NK-92 treated with Interleukin-12 subunit alpha and Interleukin-12 subunit beta, amount 100 ng/mL, for 24 hours (cell line): ENCODE measurements at regions not wholly inside any gene's neighbourhood (a gene's known extent, or its start where the extent isn't known, plus 50 kb on each side); places are given as distances from the start of the nearest gene placed in this dataset.
A peak's percentile ranks its signal among the peaks of the same experiment; 100 is the strongest.

Experiments
- DNase-seq: peaks from one replicate; lab custom pipeline; 2025; lab: John Stamatoyannopoulos, UW

DNA sequence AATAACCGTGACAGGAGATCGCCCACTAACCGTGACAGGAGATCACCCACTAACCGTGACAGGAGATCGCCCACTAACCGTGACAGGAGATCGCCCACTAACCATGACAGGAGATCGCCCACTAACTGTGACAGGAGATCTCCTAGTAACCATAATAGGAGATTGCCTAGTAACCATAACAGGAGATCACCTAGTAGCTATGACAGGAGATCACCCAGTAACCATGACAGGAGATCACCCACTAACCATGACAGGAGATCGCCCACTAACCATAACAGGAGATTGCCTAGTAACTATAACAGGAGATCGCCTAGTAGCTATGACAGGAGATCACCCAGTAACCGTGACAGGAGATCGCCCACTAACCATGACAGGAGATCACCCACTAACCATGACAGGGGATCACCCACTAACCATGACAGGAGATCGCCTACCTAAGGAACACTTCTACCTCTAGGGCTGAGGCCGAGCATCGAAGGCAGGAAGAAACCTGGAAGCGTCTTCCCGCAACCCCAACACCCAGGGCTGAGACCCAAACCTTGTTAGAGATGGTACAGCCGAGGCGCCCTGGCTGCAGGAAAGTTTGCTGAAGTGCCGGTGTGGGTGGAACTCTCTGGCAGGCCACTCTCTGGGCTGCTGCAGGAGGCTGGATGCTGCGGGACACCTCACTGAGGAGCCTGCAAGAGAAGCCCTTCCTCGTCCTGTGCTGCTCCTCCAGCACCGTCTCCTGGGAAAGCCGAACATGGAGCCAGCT is 67.5 kb upstream of the THY1 start:
- DNase-seq: no peak

DNA sequence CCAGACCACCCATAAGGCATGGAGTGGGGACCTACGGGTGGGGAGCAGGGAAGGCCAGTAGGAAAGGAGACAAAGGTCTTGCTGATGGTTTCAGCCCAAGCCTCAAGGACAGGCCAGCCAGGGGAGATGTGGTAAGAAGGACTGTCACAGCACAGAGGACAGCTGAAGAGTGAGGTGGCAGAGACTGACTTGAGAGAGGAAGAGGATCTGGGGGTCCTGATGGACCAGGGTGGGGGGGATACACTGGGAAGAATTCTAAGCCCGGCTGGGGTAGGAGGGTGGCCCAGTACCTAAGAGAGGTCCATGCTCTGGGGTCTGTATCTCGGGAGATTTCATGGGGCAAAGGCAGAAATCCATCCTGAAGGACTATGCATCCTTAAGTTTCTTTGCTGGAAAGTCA is 66.1 kb upstream of the THY1 start:
- no peak for DNase-seq

DNA sequence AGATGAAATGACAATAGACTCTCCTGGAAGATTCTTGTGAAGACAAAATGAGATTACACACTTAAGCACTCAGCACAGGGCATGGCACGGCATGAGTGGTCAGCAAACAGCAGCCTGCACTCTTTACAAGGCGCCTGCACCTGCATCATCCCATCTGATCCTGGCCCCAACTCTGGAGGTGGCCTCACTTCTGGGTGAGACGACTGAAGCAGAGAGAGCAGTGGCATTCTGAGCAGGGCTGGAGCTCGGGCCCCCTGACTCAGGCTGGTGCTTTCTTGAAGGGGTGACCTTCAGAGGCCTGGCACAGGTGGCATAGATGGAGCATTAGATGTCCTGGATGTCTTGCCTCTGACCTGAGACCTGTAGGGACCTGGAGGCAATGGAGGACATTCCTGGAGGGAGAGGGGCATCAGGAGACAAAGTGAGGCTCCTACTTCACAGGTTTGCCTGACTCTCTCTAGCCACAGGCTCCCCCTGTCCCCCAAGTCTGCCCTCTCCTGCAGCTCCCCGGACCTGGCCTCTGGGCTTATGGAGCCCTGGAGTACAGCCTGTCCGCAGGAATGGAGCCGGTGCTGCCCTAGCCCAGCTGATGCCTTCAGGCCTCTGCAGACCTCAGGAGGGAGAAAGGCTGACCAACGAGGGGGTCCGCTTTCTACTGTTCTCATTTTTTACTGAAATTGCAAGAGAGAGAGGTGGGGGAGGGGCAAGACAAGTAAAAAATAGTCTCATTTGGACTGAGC is 65.5 kb upstream of the THY1 start:
- no peak for DNase-seq

DNA sequence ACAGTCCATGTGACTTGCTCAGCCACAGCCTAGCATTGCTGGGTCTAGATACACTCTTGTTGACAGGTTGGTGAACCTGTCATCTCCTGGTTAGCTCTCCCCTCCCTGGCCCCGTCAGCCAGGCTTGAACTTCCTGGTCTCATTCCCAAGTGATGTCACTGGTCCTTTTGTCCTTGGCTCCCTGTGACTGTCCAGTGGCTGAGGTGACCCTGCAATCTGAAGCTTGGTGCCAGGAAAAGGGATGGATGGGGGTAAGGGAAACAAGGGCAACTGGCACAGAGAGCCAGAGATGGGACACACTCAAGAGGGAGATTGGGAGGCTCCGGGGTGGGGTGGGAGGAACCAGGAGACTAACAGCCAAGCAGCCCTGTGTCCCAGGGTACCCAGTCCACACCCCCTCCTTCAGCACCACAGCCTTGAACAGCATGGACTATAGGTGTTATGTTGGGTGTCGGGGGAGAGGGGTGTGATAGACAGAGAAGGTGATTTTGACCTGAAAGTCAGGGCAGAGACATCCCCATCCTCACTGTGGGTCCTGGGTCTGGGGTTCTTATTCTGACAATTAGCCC is 63.8 kb upstream of the THY1 start:
- no peak for DNase-seq

DNA sequence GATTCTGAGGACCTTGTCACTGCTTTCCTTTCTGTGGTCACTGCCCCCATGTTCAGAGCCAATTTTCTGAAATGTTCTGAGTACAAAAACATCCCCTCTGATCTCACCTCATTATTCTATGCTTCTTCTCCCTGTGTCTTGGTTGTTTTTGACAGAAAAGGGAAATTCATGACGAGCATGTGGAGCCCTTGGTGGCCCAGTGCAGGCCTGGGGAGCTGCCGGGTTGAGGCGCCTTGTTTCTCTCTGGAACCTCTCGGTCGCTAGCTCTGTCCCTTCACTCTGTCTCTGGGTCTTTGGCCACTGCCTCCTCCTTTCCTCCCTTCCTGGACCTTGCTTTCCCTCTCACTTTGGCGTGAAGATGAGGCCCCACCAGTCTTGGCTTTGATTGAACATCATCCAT is 63.0 kb upstream of the THY1 start:
- no peak for DNase-seq

DNA sequence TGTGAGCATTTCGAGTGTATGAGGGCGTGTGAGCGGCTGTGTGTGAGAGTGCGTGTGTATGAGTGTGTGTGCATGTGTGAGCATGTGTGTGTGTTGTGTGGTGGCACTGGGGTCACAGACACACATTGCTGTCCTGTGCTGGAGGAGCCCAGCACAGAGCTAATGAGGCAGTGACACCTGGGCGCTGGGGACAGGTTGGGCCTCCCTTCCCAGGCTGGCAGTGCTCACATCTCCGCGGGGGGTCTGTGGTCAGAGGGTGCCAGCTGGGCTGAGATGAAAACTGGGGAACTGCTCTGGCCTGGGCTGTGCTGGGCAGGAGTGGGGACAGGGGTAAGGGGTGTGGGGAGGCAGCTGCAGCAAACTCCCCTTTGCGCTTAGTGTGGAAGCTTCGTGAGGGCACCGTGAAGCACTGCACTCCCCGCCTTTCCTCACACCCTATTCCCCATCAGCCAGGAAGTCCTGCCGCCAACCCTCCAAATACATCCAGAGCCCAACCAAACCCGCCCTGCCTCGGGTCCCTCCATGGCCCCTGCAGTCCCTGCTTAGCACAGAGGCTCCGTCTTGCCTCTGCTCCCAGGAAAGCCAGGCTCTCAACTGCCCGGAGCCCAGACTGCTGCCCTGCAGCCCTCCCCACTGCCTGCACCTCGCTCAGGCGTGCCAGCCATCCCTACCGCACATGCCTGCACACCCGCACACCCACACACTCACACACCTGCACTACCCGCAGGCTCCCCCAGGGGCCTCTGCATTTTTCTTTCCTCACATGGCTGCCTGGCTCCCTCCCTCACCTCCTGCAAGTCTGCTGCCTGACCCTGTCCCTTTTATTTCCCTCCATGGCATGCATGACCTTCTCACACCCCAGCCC is 62.0 kb upstream of the THY1 start:
- DNase-seq: no peak

DNA sequence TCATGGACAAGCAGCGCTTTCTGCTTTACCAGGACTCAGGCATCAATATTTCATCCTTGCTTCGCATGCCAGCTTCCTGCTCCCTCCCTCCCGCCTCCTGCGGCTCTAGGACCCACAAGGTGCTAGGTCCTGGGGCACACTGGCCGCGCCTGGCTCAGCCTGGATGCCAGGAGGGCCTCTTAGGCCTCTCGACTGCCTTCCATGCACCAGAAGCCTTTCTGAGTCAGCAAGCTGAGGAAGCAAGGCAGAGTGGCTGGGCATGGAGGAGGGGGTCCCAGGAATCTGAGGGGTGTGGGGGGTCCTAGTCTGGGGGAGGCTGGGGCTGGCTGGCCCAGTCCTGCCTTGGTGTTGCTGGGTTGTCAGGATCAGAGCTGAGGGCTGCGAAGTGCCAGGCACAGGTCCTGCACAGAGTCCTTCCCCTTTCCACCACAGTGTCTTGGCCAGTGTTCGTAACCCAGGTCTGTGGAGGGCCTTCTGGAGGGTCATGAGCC is 61.0 kb upstream of the THY1 start:
- DNase-seq: no peak

DNA sequence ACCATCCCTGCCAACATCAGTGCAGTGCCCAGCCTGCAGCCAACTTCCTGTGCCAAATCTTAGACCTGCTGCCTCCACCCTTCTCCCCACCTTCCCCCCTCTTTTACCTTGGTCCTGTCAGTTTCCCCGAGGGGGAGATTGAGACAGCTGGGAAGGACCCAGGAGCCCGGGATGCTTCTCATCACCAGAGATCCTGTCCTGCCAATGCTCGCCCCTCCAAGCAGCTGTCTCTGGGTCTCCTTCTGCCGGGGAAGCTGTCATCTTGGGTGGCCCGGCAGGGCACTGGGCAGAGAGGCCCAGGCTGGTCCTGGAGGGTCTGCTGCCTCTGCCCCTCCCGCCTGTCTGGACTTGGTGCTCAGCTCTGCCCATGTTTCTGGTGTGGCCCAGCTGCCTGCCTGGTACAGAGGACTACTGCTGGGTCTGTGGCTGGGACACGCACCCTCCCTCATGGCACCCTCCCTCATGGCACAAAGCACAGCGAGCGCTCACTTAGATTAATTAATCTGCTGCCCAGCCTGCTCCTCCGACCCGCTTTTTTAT is 60.4 kb upstream of the THY1 start:
- DNase-seq: no peak

DNA sequence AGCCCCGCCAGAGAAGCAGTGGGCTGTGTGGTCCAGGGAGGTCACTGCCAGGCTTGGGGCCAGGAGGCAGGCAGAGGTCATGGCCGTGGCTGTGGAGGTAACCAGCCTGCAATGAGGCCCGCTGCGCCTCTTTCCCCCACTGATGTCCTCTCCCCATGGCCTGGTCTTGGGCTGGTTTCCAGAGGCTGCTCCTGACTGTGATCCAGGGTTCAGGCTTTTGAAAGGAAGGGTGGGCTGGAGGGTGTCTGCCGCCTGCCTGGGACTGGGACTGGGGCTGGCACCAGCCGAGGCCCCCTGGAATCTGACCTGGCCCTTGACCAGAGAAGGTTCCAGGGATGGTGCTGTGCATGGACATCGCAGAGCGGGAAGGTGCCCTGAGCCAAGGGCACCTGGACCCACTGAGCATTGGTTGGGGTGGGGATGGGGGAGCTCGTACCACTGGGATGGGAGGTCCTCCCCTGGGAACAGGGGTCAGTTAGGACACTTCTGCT is 59.6 kb upstream of the THY1 start:
- DNase-seq: no peak

DNA sequence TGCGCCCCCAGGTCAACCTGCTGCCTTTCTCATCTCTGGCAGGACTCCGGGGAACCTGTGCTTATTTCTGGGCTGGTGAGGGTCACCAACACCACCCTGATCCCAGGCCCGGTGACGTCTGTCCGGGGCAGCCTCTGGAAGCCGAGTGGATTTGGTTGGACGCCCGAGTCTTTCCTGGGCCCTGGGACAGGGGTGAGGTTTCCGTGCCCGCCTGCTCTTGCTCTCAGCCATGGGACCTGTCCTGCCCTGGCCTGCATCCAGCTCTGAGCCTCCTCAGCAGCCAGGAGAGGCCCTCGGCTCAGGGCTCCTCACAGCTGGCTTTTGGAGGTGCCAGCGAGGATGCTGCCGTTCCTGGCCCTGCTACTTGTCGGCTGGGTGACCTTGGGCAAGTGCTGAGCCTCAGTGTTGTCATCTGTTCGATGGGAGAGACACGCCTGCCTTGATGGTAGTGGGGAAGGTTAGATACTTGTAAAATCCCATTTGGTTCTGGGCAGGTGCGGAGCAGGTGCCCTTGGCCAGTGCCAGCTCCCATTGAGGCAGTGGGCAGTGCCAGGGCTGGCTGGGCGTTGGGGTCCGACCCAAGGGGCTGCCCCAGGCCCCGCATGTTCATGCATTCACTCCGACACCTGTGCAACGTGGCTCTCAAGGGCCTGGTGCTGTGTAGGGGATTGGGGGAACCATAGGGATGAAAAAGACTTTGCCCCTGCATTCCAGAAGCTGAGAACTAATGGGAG is 58.9 kb upstream of the THY1 start:
- DNase-seq: no peak

DNA sequence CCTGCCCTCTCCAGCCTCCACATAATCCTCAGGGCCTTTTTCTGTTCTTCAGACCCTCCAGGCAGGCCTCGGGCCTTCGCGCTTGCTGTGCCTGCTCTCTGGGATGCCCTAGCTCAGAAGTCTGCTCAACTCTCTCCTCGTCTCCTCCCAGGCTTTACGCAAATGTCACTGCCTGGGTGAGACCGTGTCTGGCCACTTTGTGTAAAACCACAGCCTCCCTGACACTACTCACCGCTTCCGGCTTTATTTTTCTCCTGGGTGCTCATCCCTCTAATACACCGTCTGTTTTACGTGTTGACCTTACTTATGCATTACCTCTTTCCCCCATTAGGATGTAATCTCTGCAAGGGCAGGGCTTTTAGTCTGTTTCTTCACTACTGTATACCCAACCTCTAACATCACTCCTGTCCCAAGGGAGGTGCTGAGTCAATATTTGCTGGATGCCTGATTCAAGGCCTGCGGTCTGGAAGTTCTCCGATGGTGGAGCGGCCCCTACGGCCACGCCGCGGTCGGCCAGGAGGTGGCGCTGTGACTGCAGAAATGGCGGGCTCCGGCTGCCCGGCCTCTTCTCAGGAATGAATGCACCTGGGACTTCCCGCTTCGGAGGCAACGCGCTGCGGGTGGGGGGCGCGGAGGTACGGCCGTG is 58.2 kb upstream of the THY1 start:
- peak; percentile 46 for DNase-seq

DNA sequence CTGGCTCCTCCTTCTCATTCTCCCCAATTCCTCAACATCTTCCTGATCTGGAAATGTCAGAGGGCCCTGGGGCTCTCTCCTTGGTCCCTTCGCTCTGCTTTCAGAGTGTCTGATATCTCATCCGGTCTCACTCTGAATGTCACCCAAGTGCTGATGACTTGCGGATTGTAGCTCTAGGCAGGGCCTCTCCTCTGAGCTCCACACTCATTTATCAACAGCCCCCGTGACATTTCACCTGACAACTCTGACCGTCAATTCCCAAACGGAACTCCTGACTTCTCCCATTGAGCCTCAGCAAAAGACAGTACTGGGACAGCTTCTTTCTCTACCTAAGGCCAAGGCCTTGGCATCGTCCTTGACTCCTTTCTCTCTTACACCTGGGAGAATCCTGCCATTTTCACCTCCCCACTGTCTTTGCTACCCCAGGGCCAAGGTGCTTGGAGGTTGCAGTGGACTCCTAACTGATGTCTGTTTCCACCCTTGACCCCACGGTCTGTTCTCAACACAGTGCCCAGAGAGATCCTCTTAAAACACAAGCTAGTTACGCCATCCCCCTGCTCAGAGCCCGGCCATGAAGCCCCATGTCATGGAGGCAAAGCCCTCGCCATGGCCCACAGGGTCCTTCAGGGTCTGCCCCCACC is 57.5 kb upstream of the THY1 start:
- DNase-seq: no peak

DNA sequence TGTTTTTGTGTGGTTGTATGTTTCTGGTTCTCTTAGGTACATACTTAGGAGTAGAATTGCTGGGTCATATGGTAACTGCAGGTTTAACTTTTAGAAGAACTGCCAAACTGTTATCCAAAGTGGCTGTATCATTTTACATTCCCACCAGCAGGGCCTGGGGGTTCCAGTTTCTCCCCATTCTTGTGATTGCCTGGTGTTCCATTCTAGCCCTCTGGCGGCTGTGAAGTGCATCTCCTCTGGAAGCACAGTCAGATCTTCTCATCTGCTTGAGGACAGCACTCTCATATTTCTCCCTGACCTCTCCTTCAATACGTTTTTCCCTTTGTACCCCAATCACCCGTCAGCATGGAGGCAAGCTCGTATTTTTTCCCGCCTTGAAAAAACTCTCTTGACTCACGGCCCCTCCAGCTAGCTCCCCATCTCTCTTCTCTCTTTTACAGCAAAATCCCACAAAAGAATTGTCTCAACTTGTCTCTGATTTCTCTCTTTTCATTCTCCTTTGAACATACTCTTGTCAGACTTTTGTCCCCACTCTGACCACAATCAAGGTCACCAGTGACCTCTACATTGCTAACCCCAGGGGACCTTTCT is 56.8 kb upstream of the THY1 start:
- no peak for DNase-seq

DNA sequence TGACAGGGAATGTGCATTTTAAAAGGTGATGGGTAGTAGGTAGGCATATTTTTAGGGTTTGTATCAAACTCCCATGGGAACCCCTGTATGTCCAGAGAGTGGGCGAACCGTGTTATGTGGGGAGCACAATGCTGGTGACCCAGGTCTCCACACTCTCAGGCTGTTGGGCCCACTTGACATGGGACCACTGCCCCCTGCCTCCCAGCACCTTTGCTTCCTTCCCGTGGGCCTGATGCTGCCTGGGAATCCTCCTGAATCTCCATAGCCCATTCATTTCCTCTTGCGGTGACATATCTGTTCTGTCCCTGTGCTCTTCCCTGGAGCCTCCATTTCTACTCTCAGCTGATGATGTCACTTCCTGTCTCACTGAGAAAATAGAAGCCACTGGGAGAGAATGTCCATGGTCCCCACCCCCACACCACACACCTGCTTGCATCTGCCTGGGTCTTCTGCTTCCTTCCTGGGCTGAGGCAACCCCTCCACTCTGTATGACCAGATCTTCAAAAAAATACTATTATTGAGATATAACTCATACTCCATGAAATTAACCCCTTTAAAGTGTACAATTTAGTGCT is 55.8 kb upstream of the THY1 start:
- DNase-seq: no peak

DNA sequence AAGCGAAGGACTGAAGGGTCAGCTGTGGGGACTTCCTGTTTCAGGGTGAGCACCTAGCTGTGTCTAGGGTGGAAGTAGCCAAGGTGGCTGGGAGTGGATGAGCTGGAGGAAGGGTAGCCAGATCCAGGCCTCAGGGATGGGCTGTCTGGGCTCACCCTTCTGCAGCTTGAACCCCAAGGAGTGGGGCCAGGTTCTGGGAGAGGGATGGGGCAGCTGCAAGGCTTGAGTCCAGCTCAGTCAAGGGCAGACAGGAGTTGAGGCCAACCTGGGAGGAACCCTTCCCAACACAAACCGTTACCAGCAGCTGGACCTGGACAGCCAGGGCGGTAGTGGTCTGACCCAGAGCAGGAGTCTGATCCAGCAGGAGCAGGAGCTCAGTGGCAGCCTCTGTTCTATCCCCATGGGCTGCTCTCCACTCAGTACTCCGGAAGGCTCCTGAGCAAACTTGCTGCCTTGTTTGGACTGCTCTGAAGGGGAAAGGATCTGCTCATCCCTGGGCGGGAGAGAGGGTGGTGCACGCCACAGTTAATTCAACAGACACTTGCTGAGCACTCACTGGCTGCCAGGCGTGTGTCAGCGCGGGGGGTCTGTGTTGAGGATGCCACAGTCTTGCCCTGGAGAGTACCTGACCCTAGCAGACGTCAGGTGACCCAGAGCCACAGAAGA is 53.8 kb upstream of the THY1 start:
- DNase-seq: no peak

DNA sequence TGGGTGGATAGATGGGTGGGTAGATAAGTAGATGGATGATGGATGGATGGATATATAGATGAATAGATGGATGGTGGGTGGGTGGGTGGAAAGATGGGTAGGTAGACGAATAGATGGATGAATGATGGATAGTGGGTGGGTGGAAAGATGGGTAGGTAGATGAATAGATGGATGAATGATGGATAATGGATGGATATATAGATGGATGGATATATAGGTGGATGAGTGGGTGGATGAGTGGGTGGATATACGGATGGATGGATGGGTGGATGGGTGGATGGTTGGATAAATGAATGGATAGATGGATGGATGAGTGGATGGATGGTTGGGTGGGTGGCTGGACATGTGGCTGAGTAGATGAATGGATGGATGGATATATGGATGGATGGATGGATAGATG is 53.1 kb upstream of the THY1 start:
- no peak for DNase-seq

DNA sequence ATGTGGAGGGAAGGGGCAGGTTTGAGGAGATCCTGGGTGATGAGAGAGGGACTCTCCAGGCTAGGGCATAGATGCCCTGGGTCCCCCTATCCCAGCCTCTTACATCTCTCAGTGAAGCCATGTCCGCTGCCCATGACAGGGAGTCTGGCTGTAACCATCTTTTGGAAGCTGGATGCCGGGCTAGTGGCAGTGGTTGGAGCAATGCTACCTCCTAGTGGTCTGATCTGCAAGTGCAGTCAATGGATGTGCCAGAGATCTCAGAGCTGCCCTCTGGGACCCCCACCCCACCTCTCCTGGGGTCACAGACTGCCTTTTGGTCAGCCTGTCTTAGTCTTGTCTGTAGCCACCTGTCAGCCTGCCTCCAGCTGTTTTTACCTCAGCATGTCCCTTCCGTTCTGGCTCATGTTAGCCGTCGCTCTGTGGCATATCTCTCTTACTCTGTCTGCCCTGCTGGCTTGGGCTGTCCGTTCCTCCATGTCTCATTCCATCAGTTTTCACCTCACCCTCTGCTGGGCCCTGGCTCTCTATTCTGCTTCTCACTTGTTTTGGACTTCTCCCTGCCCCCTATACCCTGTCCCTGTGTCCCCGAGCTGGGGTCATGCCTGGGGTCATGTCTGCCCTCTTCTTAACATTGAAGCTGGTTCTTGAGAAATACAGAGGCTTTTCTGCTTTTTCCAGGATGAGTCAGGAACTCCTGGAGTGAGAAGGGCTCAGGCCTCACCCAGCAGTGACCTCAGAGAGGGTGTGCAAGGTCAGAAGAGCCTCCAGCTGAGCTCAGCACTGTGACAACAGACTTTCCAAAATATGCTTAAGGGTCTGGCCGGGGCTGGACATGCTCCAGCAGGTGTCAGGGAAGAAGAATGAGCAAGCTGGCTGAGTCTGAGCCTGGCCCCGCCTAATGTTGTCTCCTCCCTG is 52.0 kb upstream of the THY1 start:
- peak; percentile 37 for DNase-seq
